ENCODE measurements at regions not wholly inside any gene's neighbourhood (a gene's known extent, or its start where the extent isn't known, plus 50 kb on each side); places are given as distances from the start of the nearest gene placed in this dataset.
"Not testable (repeated sequence)": the region's sequence is repeated elsewhere in the genome, so short reads cannot be mapped to it uniquely, and the experiment has no call there.

DNA sequence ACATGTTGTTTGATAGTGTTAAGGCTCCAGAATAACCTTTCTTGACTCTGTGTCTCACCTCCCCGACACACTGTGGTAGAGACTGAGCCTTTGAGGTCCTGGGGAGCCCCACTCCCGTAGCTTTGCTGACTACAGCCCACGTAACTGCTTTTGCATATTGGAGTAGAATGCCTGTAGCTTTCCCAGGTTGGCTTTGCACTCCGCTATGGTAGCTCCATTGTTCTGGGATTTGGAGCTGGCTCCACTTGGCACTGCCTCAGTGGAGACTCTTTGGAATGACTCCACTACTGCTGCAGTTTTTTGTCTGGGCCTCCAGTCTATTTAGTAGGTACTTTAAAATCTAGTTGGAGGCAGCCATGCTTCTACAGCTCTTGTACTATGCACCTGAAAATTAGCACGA lies 56.2 kb upstream of the ANXA1 start:
- no peak for DNase-seq (ENCODE audit: low read depth in 1 of 2, low spot score in 1 of 2)

DNA sequence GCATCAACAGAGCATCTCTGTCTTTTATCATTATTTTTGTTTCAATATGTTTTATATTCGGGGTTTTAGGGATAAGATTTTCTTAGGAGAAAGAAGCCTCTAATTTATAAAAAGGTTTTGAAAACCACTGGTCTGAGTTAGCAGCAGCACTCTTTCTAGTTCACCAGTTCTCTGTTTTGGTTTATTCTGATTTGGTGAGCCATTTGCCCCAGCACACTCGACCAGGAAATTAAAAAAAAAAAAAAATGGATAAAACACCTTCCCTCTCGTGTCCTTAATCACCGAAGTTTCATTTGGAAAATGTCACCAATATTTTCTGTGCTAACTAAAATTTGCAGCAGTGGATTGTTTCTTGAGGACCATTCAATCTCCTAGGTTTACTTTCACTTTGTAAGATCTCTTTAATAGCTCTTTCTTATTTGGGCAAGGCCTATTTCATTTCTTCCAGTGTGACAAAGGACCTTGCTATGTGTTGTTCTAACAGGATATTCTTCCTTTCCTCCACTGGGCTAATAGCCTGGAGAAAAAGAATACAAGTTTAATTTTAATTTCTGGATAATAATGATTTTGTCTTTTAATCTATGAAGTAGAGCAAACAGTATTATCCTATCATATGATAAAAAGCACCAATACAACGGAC lies 57.8 kb upstream of the ANXA1 start:
- DNase-seq (ENCODE audit: low read depth in 1 of 2, low spot score in 1 of 2) = no peak

DNA sequence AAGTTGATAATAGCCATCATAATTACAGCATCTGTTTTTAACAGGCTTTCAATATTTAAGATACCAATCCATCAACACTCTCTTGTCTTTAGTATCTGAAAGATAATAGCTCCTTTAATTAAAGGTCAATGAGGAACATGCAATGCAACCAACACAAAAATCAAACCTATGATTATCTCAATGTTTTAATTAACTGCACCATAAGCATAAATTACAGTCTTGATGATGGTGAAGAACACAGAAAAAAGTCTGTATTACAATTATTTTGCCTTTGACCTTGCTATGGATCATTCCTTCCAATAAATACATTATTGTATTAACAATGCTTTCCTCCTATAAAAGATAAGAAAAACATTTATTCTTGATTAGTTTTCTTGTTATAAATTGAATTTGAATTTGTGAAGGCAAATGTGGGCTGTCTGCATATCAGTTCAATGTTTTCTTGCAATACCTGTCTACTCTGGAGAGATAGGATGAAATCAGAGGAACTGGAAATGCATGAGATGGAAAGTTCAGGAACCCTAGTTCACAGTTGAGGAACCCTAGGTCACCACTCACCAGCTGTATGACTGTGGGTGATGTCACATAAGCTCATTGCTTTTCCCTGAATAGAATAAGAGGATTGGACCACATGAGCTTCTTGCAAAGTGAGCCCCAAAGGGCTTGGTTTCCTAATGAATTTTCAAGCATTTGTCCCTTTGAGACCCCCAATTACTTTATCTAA lies 58.5 kb upstream of the ANXA1 start:
- DNase-seq (ENCODE audit: low read depth in 1 of 2, low spot score in 1 of 2) = no peak

DNA sequence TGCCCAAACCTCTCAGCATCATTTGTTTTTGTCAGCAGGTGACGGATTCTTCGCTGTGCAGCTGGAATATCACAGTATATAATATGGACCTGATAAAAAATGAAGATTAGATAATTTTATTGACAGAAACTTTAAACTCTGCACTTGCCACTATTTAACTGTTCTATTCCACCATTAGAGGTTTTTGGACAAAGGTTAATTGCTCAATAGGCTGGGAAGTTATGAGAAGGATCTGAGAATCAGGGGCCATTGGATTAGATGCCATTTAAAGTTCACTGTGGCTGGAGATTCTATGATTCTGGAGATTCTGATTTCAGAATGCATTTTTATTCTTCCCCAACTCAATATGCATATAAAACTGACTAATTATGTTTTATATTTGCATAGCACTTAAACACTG lies 59.8 kb upstream of the ANXA1 start:
- no peak for DNase-seq (ENCODE audit: low read depth in 1 of 2, low spot score in 1 of 2)

DNA sequence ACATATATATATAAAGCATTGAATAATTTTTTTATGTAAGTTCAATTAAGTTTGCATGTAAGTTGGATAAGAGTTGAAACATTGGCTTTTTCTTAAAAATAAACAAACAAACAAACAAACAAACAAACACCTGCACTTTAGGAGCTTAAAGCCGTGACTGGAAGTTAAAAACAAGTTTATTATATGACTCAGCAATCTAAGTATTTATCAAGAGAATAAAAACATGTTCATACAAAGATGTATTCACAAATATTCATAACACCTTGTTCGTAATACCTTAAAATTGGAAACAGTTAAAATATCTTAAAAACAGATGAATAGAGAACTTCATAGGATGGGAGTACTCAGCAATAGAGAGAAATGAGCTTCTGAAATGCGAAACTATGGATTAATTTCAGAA lies 61.5 kb upstream of the ANXA1 start:
- DNase-seq (ENCODE audit: low read depth in 1 of 2, low spot score in 1 of 2) = no peak

DNA sequence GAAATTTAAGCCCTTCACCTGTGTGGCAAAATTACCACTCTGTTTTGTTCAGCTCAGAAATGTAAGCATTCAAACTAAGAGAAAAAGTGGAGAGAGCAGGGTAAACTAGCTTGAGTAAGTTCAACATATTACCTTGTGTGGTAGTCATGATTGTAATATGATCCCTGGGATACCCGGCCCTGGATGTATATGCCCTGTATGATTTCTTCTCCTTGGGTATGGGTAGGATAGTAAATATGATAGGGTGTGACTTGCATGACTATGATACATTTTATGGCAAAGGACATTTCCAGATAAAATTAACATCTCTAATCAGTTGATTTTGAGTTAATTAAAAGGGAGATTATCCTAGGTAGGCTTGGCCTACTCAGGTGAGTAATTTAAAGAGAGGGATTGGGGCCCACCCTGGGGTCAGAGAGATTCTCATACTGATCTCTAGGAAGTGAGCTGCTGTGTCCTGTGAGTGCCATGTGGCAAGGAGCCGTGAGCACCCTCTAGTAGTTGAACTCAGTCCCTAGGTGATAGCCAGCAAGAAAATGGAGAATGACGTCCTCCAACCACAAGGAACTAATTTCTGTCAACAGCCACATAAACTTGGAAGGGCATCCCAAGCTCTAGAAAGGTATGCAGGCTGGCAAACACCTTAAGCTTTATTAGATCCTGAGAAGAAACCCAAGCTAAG lies 62.2 kb upstream of the ANXA1 start:
- no peak for DNase-seq (ENCODE audit: low read depth in 1 of 2, low spot score in 1 of 2)

DNA sequence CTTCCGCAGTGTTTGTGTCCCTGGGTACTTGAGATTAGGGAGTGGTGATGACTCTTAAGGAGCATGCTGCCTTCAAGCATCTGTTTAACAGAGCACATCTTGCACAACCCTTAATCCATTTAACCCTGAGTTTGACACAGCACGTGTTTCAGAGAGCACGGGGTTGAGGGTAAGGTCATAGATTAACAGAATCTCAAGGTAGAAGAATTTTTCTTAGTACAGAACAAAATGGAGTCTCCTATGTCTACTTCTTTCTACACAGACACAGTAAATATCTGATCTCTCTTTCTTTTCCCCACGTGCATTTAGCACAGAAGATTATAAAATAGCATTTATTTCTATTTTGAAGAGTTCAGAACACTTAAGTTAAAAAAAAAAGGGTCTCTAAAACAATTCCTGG lies 63.8 kb upstream of the ANXA1 start:
- DNase-seq (ENCODE audit: low read depth in 1 of 2, low spot score in 1 of 2) = not testable (repeated sequence)

DNA sequence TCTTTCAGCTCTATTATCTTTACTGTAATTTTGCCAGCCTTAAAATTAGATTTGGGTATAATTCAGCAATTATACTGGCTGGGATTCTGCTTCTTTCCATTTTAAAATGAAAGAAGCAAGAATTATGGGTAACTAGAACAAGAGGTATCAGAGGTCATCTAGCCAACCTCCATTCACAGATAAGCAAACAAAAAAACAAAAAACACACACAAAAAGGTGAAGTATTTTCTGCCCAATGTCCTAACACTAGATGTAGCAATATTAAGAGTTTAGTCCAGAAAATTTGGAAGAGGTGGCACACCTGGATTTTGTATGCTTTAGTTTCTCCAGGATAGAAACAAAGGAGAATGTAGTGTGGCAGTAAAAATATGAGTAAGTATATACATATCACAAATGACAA lies 68.1 kb upstream of the ANXA1 start:
- DNase-seq (ENCODE audit: low read depth in 1 of 2, low spot score in 1 of 2) = no peak

DNA sequence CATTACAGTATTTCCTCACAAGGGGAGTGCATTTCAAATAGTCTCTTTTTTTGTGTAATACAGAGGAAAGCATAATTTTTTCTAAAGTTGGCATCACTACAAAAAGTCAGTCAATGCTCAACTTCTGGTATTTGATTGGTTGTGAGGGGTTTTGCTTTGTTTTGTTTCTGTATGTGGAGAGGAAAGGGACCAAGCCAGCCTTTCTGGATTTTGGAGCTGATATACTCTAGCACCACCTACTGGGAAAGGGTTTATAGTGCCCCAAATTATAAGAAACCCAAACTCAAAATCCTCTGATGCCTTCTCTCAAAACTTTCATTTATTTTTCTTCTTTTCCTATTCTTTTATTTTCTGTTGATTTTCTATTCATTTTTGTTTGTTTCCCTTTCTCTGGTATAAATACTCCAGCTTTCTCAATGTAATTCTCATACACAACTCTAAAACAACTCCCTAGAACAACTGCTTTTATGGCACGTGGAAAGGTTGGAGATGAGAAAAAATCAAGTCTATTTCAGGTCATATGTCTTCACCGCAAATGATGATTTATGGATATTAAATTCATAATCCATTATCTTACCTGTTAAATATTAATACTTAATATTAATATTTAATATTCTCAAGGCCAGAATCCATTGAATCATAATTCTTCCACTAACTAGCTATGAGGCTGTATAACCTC lies 69.5 kb upstream of the ANXA1 start:
- DNase-seq (ENCODE audit: low read depth in 1 of 2, low spot score in 1 of 2) = no peak

DNA sequence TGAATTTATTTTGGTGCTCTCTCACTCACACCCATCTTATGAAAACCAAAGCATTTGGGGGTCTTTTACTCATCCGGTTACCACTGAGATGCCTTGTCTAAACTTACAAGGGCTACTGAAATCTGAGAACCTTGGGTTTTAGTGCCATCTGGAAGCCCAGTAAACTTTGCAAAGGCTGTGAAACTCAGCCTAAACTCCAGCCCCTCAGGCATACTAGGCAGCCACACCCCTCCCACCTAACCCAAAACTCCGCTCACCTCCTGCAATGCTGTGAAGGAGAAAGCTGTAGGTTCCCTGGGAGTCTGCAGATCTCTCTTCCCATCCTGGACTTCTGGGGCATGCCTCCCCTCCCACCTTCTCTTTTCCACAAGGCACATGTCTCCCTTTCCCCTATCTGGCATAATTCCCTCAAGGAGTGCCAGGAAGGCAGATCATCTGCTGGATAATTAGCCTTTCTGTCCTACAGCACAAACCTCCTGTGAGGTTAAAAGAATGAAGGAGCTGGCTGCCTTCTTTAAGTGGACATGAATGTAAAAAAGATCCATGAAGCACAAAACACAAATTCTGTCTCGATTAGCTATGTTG lies 71.5 kb upstream of the ANXA1 start:
- no peak for DNase-seq (ENCODE audit: low read depth in 1 of 2, low spot score in 1 of 2)

DNA sequence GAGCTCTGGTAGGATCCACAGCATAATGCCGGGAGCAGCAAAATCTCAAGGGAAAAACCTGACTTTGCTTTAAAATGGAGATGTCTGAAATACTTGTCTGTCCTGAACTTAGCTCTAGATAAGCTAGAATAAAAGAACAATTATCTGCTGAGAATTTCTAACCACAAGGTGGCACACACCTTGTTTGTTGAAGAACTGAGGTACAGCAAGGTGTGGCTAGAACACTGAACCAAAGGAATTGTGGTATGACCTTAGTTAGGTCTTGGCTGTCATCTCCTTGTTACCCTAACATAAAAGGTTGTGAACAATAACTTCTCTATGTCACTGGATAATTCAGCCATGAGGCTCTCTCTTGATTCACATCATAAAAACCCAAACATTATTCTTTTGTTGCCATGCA lies 72.3 kb upstream of the ANXA1 start:
- DNase-seq (ENCODE audit: low read depth in 1 of 2, low spot score in 1 of 2) = no peak

DNA sequence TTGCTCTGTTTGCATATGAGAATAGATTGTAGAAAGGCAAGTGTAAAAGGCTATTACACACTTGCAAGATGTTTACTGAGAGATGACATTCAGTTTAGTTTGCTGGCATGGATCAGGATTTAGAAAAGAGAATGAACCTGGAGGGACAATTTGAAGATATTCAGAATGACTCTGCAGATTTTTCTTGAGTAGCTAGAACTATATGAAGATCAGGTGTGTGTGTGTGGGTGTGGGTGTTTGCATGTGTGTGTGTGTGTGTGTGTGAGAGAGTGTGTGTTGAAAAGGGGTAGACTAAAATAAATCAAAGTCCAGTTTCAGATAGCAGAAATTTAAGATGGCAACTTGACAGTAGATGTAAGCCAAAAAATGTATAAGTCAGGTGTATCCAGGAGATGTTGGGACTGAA lies 74.0 kb upstream of the ANXA1 start:
- DNase-seq (ENCODE audit: low read depth in 1 of 2, low spot score in 1 of 2) = no peak

DNA sequence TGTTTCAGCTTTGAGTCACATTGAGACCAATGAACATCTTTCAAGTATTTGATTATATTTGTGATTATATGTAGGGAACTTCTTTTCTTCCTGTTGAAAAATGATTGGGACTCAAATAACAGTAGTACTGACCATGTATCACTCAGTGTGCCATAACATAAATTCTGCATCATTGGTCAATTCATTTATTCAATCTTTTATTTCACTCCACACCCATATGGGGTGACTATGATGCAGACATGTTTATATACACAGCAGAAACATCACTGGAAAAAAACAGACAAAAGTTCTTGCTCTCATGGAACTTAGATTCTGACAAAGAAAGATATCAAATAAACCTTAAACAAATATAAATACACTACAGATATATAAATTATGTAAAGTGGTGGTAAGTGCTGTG lies 74.7 kb upstream of the ANXA1 start:
- DNase-seq (ENCODE audit: low read depth in 1 of 2, low spot score in 1 of 2) = no peak

DNA sequence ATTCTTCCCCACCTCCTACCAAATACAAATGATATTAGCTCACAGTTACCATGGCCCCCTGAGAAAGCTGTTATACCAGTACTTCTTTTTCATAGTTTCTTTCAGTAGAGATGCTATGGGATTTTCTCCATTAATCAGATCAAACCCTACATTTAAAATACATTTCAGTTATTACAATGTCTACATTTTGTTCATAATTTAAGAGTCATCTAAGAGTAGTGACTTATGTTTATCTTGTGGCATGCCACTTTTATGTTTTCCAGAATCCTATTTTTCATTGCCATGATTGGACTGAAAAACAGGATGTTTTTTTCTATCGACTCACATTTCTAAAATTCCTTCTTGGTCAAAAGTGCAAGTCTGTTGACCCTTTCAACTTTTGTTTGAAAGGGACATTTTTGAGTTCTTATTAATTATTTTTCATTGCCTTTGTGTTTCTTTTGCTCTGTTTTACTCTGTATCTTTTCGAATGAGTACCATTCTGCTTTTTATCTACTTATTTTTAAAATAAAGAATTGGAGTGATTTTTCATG lies 77.4 kb upstream of the ANXA1 start:
- no peak for DNase-seq (ENCODE audit: low read depth in 1 of 2, low spot score in 1 of 2)

DNA sequence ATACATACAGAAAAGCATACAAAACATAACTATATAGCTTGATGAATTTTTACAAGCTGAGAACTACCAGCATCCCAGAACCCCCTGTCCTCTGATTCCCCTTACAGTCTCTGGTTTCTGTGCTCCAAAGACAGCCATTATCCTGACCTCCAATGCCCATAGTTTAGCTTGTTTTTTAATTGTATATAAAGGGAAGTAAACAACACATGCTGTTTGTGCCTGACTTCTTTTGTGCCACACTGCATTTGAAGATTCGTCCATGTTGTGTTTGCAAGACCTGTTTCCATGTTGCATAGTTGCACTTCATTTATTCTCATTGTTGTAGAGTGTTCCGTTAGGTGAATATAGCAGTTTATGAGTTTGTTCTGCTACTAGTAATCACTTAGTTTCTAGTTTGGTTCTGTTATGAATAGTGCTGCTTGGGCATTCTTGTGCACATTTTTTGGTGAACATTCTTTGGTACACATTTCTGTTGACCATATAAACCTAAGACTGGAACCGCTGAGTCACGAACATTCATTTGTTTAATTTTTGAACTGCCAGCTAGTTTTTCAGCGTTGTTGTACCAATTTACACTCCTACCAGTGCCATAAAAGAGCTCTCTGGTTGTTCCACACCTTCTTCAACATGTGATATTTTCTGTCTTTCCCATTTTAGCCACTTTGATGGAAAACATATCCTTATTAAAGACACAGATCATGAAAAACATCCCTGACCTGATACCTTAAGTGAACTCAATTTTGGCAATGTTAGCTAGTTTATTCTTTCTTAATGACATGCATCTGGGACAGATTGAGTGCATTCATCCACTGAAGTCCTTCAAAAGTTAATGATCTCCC lies 78.1 kb upstream of the ANXA1 start:
- no peak for DNase-seq (ENCODE audit: low read depth in 1 of 2, low spot score in 1 of 2)

DNA sequence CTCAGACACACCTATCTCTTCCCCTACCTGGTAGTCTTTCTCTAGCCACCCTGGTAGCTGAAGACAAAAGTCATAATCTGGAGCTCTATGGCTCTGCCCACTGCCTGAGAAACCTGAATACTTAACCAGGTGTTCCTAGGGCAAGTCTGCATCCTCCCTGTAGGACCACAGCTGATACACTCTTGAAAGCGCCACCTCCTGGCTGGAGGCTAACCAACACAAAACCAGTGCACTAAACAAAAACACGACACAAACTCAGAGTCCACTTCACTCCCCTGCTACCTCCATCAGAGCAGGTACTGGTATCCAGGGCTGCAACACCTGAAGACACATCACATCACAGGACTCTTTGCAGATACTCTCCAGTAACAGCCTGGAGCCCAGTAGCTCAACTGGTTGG lies 84.6 kb upstream of the ANXA1 start:
- no peak for DNase-seq (ENCODE audit: low read depth in 1 of 2, low spot score in 1 of 2)

DNA sequence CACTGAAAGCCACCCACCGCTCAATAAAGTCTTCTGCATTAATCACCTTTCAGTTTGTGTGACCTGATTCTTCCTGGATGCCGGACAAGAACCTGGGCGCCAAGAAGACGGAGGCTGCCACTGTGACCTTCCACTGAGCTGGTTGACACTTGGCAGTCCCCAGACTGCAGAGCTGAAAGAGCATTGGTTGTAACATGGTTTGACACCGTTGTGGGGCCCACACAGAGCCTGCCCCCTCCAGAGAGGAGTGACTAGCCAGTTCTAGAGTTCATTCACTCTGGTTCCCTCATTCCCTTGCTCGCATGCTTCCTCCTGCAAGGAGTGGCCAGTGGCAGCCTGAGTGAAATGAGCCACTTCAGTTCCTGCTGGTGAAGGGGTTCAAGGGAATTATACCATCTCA lies 86.2 kb upstream of the ANXA1 start:
- DNase-seq (ENCODE audit: low read depth in 1 of 2, low spot score in 1 of 2) = no peak

DNA sequence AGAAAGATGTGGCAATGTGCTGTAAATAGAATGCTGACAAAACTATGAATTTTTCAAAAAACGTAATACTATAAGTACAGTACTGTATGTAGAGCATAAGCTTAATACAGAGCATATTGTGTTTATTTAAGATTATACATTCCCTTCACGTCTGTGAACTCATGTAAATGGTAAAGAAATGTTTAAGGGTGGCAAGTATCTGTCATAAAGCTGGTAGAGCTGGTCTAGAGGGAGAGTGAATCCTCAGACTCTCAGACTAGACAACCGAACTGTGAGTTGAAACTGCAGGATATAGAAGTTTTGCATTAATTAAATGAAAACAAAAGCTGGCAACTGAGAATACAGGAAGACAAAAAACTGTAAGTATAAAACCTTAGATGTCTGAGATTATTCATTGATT lies 87.3 kb upstream of the ANXA1 start:
- no peak for DNase-seq (ENCODE audit: low read depth in 1 of 2, low spot score in 1 of 2)

DNA sequence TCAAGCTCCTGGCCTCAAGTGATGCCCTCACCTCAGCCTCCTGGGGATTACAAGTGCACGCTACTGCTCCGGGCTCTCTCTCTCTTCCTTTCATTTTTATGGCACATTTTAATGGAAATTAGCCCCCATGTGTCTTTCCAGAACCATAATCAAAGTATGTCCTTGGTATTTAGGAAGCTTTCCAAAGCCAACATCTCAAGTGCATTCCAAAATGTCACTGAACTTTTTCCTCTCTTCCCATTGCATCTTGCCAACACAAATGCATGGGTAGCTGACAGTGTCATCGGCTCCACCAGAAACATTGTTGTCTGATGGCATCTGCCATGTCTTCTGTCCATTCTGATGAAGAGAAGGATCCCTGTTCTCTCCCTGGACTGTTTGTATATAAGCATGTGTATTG lies 90.5 kb upstream of the ANXA1 start:
- no peak for DNase-seq (ENCODE audit: low read depth in 1 of 2, low spot score in 1 of 2)

DNA sequence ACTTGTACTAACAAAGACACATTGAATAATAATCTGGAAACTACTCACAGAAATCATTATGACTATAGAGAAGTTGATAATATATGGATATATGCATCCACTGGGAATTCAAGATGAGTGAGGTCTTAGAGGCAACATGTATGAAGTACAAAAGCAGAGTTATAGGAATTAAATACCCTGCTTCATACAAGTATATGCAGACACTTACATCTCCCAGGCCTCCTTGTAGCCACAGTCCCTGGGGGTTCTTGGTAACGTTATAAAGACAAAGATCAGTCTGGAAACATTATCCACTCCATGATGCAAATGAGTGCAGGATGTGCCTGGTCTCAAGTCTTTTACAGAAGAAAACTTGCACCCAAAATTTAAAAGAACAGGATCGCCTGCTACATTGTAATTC lies 92.4 kb upstream of the ANXA1 start:
- DNase-seq (ENCODE audit: low read depth in 1 of 2, low spot score in 1 of 2) = no peak

DNA sequence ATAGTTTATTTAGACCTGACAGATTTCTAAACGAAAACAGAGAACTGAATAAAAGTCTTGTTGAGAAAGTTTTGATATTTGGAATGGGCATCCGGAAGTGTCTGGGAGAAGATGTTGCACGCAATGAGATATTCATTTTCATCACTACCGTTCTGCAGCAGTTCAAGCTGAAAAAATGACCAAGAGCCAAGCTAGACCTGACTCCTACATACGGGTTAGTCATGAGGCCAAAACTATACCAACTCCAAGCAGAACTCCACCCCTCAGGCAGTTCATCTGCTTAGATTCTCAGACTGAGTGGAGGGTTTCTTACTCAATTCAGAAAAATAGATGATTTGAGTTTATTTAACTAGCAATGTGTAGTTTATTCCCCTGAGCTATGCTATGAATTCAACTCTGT lies 95.4 kb upstream of the ANXA1 start:
- no peak for DNase-seq (ENCODE audit: low read depth in 1 of 2, low spot score in 1 of 2)

Data from stimulated activated CD4-positive, alpha-beta T cell treated with anti-CD3 and anti-CD28 coated beads, Interleukin-15, amount 100 ng/mL, for 1 hour (primary cell).